ENCODE measurements at regions not wholly inside any gene's neighbourhood (a gene's known extent, or its start where the extent isn't known, plus 50 kb on each side); places are given as distances from the start of the nearest gene placed in this dataset.
"Not testable (repeated sequence)": the region's sequence is repeated elsewhere in the genome, so short reads cannot be mapped to it uniquely, and the experiment has no call there.

DNA sequence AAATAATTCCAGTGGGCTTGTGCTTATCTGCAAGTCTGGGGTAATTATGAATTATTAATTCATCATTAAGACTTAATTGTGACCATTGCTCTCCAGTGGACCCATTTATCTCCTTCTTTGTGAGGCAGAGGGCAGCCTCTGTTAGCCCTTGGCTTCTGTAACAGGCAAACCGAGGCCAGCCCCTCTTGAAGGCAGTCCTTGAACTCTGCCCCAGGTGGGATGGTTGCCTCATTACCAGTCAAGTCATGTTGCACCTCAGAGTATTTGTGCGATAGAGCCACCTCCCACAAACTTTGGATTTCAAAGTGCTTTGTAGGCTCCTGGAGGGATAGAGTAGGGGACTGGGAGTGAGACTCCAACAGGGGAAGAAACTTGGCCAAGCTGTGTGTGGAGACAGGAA, 468.0 kb upstream of the ZNG1F start:
- H3K9me3 ChIP-seq (ENCODE audit: control insufficient read depth, low read depth, low read length); H3K27ac ChIP-seq (ENCODE audit: low read length); DNase-seq; H3K27me3 ChIP-seq (ENCODE audit: control insufficient read depth, insufficient read depth, low read length); H3K36me3 ChIP-seq (ENCODE audit: control insufficient read depth, insufficient read depth, low read length); H3K4me1 ChIP-seq (ENCODE audit: control insufficient read depth, insufficient read depth, low read length); H3K4me3 ChIP-seq (ENCODE audit: low read length): not testable (repeated sequence)
- WGBS (ENCODE audit: insufficient coverage, low lambda C conversion rate): no CpG with 5 or more reads among the region's 2 CpGs

GRCh38 chr9:41655071-41655554, 466.0 kb upstream of the ZNG1F start:
- not testable (repeated sequence) for H3K27me3 ChIP-seq (ENCODE audit: control insufficient read depth, insufficient read depth, low read length); H3K4me3 ChIP-seq (ENCODE audit: low read length); H3K36me3 ChIP-seq (ENCODE audit: control insufficient read depth, insufficient read depth, low read length); H3K27ac ChIP-seq (ENCODE audit: low read length); H3K9me3 ChIP-seq (ENCODE audit: control insufficient read depth, low read depth, low read length); H3K4me1 ChIP-seq (ENCODE audit: control insufficient read depth, insufficient read depth, low read length)
- peak; percentile 43 to 60 for DNase-seq
- whole genome bisulfite sequencing (ENCODE audit: insufficient coverage, low lambda C conversion rate): no CpG with 5 or more reads among the region's 35 CpGs

DNA sequence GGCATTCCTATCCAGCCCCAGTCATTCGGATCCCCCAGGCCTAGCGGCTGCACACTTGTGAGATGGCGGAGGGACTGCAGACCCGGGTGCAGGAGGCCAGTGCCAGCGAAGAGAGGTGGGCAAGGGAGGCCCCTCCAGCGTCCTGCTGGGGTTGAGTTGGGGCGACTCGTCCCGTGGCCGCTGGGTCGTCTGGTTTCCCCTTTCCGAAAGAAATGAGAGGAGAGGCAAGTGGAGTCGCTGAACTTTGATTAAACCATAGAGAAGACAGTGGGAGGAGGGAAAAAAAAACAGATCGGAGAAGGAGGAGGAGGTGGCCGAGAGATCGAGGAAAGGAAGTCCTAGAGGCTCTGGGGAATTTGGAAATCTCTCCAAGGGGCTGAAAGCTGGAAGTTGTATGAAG, 465.2 kb upstream of the ZNG1F start:
- not testable (repeated sequence) for H3K27me3 ChIP-seq (ENCODE audit: control insufficient read depth, insufficient read depth, low read length); H3K9me3 ChIP-seq (ENCODE audit: control insufficient read depth, low read depth, low read length); H3K36me3 ChIP-seq (ENCODE audit: control insufficient read depth, insufficient read depth, low read length); H3K4me1 ChIP-seq (ENCODE audit: control insufficient read depth, insufficient read depth, low read length)
- DNase-seq: peak; percentile 3 to 17
- peak overlapping the region; percentile 33 for H3K27ac ChIP-seq (ENCODE audit: low read length)
- peak overlapping the region; percentile 13 for H3K4me3 ChIP-seq (ENCODE audit: low read length)
- WGBS (ENCODE audit: insufficient coverage, low lambda C conversion rate): no CpG with 5 or more reads among the region's 16 CpGs

GRCh38 chr9:41653560-41654340, 464.6 kb upstream of the ZNG1F start:
- H3K9me3 ChIP-seq (ENCODE audit: control insufficient read depth, low read depth, low read length); H3K27me3 ChIP-seq (ENCODE audit: control insufficient read depth, insufficient read depth, low read length); DNase-seq; H3K27ac ChIP-seq (ENCODE audit: low read length); H3K4me3 ChIP-seq (ENCODE audit: low read length); H3K4me1 ChIP-seq (ENCODE audit: control insufficient read depth, insufficient read depth, low read length); H3K36me3 ChIP-seq (ENCODE audit: control insufficient read depth, insufficient read depth, low read length): not testable (repeated sequence)
- WGBS (ENCODE audit: insufficient coverage, low lambda C conversion rate): no CpG with 5 or more reads among the region's 21 CpGs

DNA sequence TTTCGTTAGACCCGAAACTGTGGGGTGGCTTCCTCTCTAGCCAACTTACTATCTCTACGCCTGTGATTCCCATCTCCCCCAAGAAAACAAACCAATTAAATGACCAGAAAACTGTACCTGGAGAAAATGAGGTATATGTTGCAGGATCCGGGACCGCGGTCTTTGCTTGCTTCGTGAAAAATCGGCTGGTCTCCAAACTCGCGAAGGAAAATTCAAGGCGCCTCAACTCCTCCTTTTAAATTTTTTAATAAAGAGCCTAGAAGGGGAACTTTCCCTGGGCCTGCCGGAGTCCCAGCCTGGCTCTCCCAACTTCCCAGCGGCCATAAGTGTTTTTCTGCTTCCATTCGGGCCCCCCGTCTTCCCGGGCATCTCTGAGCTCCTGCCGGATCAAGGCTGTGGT, 463.7 kb upstream of the ZNG1F start:
- not testable (repeated sequence) for H3K4me3 ChIP-seq (ENCODE audit: low read length); H3K36me3 ChIP-seq (ENCODE audit: control insufficient read depth, insufficient read depth, low read length); DNase-seq; H3K9me3 ChIP-seq (ENCODE audit: control insufficient read depth, low read depth, low read length); H3K27ac ChIP-seq (ENCODE audit: low read length); H3K27me3 ChIP-seq (ENCODE audit: control insufficient read depth, insufficient read depth, low read length); H3K4me1 ChIP-seq (ENCODE audit: control insufficient read depth, insufficient read depth, low read length)
- no CpG with 5 or more reads among the region's 17 CpGs for WGBS (ENCODE audit: insufficient coverage, low lambda C conversion rate)

DNA sequence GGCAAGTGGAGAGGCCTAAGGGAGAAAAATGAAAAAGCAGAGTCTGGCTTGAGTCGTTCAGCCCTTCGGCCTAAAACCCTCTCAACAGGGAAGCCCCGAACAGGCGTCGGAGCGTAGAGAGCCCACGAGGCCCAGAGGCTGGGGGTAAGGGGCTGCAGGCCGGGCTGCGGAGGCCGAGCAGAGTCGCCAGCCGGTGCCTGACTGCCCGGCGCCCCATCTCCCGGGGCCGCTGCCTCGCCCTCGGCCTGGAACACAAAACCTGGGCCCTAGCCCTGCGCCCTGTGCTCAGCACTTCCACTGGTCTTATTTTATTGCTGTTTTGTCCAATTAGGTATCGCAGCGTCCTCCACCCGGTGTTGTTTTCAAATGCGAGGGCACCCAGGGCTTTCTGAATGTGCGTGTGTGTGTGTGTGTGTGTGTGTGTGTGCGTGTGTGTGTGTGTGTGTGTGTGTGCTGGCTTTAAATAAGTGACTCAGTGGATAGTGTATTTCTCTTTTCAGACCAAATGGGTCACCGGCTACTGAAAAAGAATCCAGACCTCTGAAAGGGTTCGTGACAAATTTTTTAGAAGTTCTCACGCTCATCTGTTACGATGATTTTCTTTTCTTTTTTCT, 463.1 kb upstream of the ZNG1F start:
- not testable (repeated sequence) for H3K36me3 ChIP-seq (ENCODE audit: control insufficient read depth, insufficient read depth, low read length); DNase-seq; H3K4me1 ChIP-seq (ENCODE audit: control insufficient read depth, insufficient read depth, low read length); H3K9me3 ChIP-seq (ENCODE audit: control insufficient read depth, low read depth, low read length); H3K27me3 ChIP-seq (ENCODE audit: control insufficient read depth, insufficient read depth, low read length); H3K27ac ChIP-seq (ENCODE audit: low read length); H3K4me3 ChIP-seq (ENCODE audit: low read length)
- WGBS (ENCODE audit: insufficient coverage, low lambda C conversion rate): no CpG with 5 or more reads among the region's 29 CpGs

- not testable (repeated sequence) for H3K27me3 ChIP-seq (ENCODE audit: control insufficient read depth, insufficient read depth, low read length); DNase-seq; H3K36me3 ChIP-seq (ENCODE audit: control insufficient read depth, insufficient read depth, low read length); H3K4me3 ChIP-seq (ENCODE audit: low read length); H3K4me1 ChIP-seq (ENCODE audit: control insufficient read depth, insufficient read depth, low read length); H3K9me3 ChIP-seq (ENCODE audit: control insufficient read depth, low read depth, low read length); H3K27ac ChIP-seq (ENCODE audit: low read length)
- no CpG with 5 or more reads among the region's 5 CpGs for WGBS (ENCODE audit: insufficient coverage, low lambda C conversion rate)
These were observed 461.0 kb upstream of the ZNG1F start for GRCh38 chr9:41650086-41650485.

GRCh38 chr9:41648564-41648963, 459.4 kb upstream of the ZNG1F start:
- not testable (repeated sequence) for H3K4me3 ChIP-seq (ENCODE audit: low read length); H3K27ac ChIP-seq (ENCODE audit: low read length); H3K36me3 ChIP-seq (ENCODE audit: control insufficient read depth, insufficient read depth, low read length); DNase-seq; H3K27me3 ChIP-seq (ENCODE audit: control insufficient read depth, insufficient read depth, low read length); H3K9me3 ChIP-seq (ENCODE audit: control insufficient read depth, low read depth, low read length); H3K4me1 ChIP-seq (ENCODE audit: control insufficient read depth, insufficient read depth, low read length)
- no CpG with 5 or more reads among the region's 19 CpGs for WGBS (ENCODE audit: insufficient coverage, low lambda C conversion rate)

- no CpG with 5 or more reads among the region's 26 CpGs for whole genome bisulfite sequencing (ENCODE audit: insufficient coverage, low lambda C conversion rate)
- DNase-seq; H3K27me3 ChIP-seq (ENCODE audit: control insufficient read depth, insufficient read depth, low read length); H3K36me3 ChIP-seq (ENCODE audit: control insufficient read depth, insufficient read depth, low read length); H3K9me3 ChIP-seq (ENCODE audit: control insufficient read depth, low read depth, low read length); H3K4me1 ChIP-seq (ENCODE audit: control insufficient read depth, insufficient read depth, low read length); H3K27ac ChIP-seq (ENCODE audit: low read length); H3K4me3 ChIP-seq (ENCODE audit: low read length): not testable (repeated sequence)
These were observed 457.1 kb upstream of the ZNG1F start for GRCh38 chr9:41646246-41646645.

DNA sequence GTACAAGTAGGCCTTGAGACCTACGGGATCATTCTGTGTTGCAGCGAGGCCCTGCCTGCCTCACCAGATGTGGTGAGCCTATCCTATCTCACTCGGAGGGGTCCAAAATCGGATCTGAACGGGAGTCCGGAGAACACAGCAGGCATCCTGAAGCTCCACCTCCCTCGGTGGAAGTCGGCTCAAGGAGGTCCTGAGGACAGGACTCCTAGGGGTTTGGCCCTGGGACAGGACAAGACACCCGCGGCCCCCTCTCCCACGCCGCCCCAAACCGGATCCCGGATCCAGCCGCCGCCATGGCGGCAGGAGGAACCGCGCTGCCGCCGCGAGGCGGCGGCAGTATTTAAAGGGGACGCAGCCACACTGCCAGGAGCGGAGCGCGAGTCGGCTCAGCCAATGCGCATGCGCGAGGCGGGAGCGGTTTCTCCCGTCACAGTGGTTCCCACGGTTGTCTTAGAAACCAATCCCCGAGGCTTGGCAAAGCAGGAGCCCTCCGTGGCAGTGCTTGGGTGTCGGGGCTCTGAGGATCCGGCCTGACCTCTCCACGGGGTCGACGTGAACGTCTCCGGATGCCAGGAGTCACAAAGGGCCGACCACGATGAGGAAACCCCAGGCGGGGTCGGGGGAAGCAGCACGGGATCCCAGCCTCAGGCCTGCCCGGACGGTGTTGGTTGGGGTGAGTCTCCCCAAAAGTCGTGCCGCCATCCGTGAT, 454.6 kb upstream of the ZNG1F start:
- not testable (repeated sequence) for H3K9me3 ChIP-seq (ENCODE audit: control insufficient read depth, low read depth, low read length); H3K4me1 ChIP-seq (ENCODE audit: control insufficient read depth, insufficient read depth, low read length); H3K36me3 ChIP-seq (ENCODE audit: control insufficient read depth, insufficient read depth, low read length); H3K27me3 ChIP-seq (ENCODE audit: control insufficient read depth, insufficient read depth, low read length); H3K4me3 ChIP-seq (ENCODE audit: low read length); H3K27ac ChIP-seq (ENCODE audit: low read length)
- no CpG with 5 or more reads among the region's 55 CpGs for WGBS (ENCODE audit: insufficient coverage, low lambda C conversion rate)
- peak; percentile 63 to 66 for DNase-seq
